ENCODE measurements at regions not wholly inside any gene's neighbourhood (a gene's known extent, or its start where the extent isn't known, plus 50 kb on each side); places are given as distances from the start of the nearest gene placed in this dataset.

GRCh38 chr5:87074934-87075541 lies 192.6 kb upstream of the RASA1 start (continued):
- TF ChIP-seq REST (IDR thresholded peaks at IDR 0.05; ENCODE audit: unreplicated experiment) (no peak), STAT1 (IDR thresholded peaks at IDR 0.05; ENCODE audit: unreplicated experiment) (no peak), JUNB (IDR thresholded peaks at IDR 0.05; ENCODE audit: unreplicated experiment) (no peak), CTCF (conservative IDR thresholded peaks at IDR 0.05; ENCODE audit: low read depth in 2 of 2) (no peak), CREB1 (CRISPR knock-in tag; IDR thresholded peaks at IDR 0.05; ENCODE audit: low read depth) (no peak)

GRCh38 chr5:87076411-87076810 lies 191.3 kb upstream of the RASA1 start:
- no peaks in the 10 kb centered on the region for H3K9me3 Mint-ChIP-seq
- no peaks in the 10 kb centered on the region for H3K27me3 Mint-ChIP-seq (ENCODE audit: insufficient read depth, low read depth, poor library complexity)
- no peaks in the 10 kb centered on the region for H3K4me1 ChIP-seq (ENCODE audit: insufficient read depth)
- no peaks in the 10 kb centered on the region for H4K20me1 ChIP-seq (replicated peaks; ENCODE audit: insufficient read depth)
- H3K4me3 ChIP-seq, result no peak overlapping the region
- H3K4me1 Mint-ChIP-seq, result no peaks in the 10 kb centered on the region
- 0 out of 2 replicates have a peak, but pooled peaks cover 4% of the 10 kb centered on the region for H3K9me2 ChIP-seq (ENCODE audit: insufficient read depth)
- H3K27me3 ChIP-seq (ENCODE audit: insufficient read depth), result no peaks in the 10 kb centered on the region
- H3K36me3 ChIP-seq (ENCODE audit: insufficient read depth), result no peaks in the 10 kb centered on the region
- no peak overlapping the region for H3K4me2 ChIP-seq
- H3K79me2 ChIP-seq (replicated peaks; ENCODE audit: insufficient read depth), result no peaks in the 10 kb centered on the region
- no peak overlapping the region for H3K4me3 Mint-ChIP-seq
- no peaks in the 10 kb centered on the region for H3K36me3 Mint-ChIP-seq (ENCODE audit: low read depth)
- H3K27ac Mint-ChIP-seq, result no peak overlapping the region
- DNase-seq (ENCODE audit: low spot score) (no peak), ATAC-seq (no peak)
- H3K27ac ChIP-seq (ENCODE audit: low read depth), result no peak overlapping the region
- no peak overlapping the region for H2AFZ ChIP-seq
- no peaks in the 10 kb centered on the region for H3F3A ChIP-seq (replicated peaks; ENCODE audit: low read depth)
- TF ChIP-seq JUNB (IDR thresholded peaks at IDR 0.05; ENCODE audit: unreplicated experiment) (no peak), POLR2AphosphoS5 (IDR thresholded peaks at IDR 0.05; ENCODE audit: low read depth) (no peak), CTCF (conservative IDR thresholded peaks at IDR 0.05; ENCODE audit: low read depth in 2 of 2) (no peak), ZNF114 (CRISPR knock-in tag; IDR thresholded peaks at IDR 0.05) (no peak), EZH2 (IDR thresholded peaks at IDR 0.05; ENCODE audit: low read depth, unreplicated experiment) (no peak), CREB1 (CRISPR knock-in tag; IDR thresholded peaks at IDR 0.05; ENCODE audit: low read depth) (no peak), ZNF331 (CRISPR knock-in tag; IDR thresholded peaks at IDR 0.05; ENCODE audit: low read depth) (no peak), NANOG (IDR thresholded peaks at IDR 0.05; ENCODE audit: borderline replicate concordance) (no peak), ETS1 (IDR thresholded peaks at IDR 0.05) (no peak), REST (IDR thresholded peaks at IDR 0.05; ENCODE audit: unreplicated experiment) (no peak)

Data from GM23338 (cell line).